ENCODE measurements at regions not wholly inside any gene's neighbourhood (a gene's known extent, or its start where the extent isn't known, plus 50 kb on each side); places are given as distances from the start of the nearest gene placed in this dataset.
A peak's percentile ranks its signal among the peaks of the same experiment; 100 is the strongest.

- H3K36me3 Mint-ChIP-seq: peaks cover 0 to 6% (median 0%) of the 10 kb centered on the region in 3 donors
- POLR2A ChIA-PET: no interaction called here
- H3K27me3 Mint-ChIP-seq: peaks cover 9 to 25% (median 11%) of the 10 kb centered on the region in 5 donors
- no peak for ATAC-seq
- no peak for DNase-seq
- H3K4me3 Mint-ChIP-seq: no peak overlapping the region
- peaks cover 2 to 9% (median 6%) of the 10 kb centered on the region in 4 donors for H3K4me1 Mint-ChIP-seq
- peaks cover 0 to 10% (median 0%) of the 10 kb centered on the region in 9 donors for H3K9me3 Mint-ChIP-seq
- no peak overlapping the region for H3K27ac Mint-ChIP-seq
Measured at GRCh38 chr10:78873413-78873812, 195.4 kb upstream of the ZMIZ1 start.

- peaks cover 1 to 9% (median 6%) of the 10 kb centered on the region in 4 donors for H3K4me1 Mint-ChIP-seq
- ATAC-seq (no peak), DNase-seq (no peak)
- H3K36me3 Mint-ChIP-seq: peaks cover 0 to 18% (median 3%) of the 10 kb centered on the region in 3 donors
- no peak overlapping the region for H3K4me3 Mint-ChIP-seq
- H3K27ac Mint-ChIP-seq: no peak overlapping the region
- peaks cover 5 to 25% (median 11%) of the 10 kb centered on the region in 9 donors for H3K9me3 Mint-ChIP-seq
- H3K27me3 Mint-ChIP-seq: peaks cover 4 to 18% (median 17%) of the 10 kb centered on the region in 5 donors
- POLR2A ChIA-PET: no interaction called here
Measured at GRCh38 chr10:78875331-78875877, 193.4 kb upstream of the ZMIZ1 start.

- Mint-ChIP-seq H3K9me3 (peaks cover 5 to 29% (median 12%) of the 10 kb centered on the region in 9 donors), H3K27ac (peak overlapping the region in 1 of 10 donors; percentile 1), H3K36me3 (peaks cover 0 to 21% (median 6%) of the 10 kb centered on the region in 3 donors), H3K4me1 (peaks cover 1 to 9% (median 6%) of the 10 kb centered on the region in 4 donors), H3K4me3 (no peak overlapping the region), H3K27me3 (peaks cover 6 to 19% (median 15%) of the 10 kb centered on the region in 5 donors)
- POLR2A ChIA-PET: no interaction called here
- ATAC-seq (no peak), DNase-seq (no peak)
Measured at GRCh38 chr10:78875932-78876331, 192.8 kb upstream of the ZMIZ1 start.

- no peak for ATAC-seq
Measured at GRCh38 chr10:78876449-78876848, 192.3 kb upstream of the ZMIZ1 start.

GRCh38 chr10:78879621-78880020 lies 189.1 kb upstream of the ZMIZ1 start:
- Mint-ChIP-seq H3K36me3 (peaks cover 0 to 26% (median 6%) of the 10 kb centered on the region in 3 donors), H3K27me3 (peaks cover 4 to 12% (median 11%) of the 10 kb centered on the region in 5 donors), H3K27ac (no peak overlapping the region), H3K9me3 (peaks cover 8 to 56% (median 16%) of the 10 kb centered on the region in 9 donors), H3K4me1 (peaks cover 0 to under 1% (median 0%) of the 10 kb centered on the region in 4 donors), H3K4me3 (no peak overlapping the region)
- POLR2A ChIA-PET: no interaction called here
- DNase-seq (no peak), ATAC-seq (no peak)

More at GRCh38 chr10:78876449-78876848, 192.3 kb upstream of the ZMIZ1 start:
- POLR2A ChIA-PET: no interaction called here
- Mint-ChIP-seq H3K27ac (peak overlapping the region in 1 of 10 donors; percentile 1), H3K9me3 (peaks cover 5 to 34% (median 12%) of the 10 kb centered on the region in 9 donors), H3K4me3 (no peak overlapping the region), H3K27me3 (peaks cover 6 to 17% (median 12%) of the 10 kb centered on the region in 5 donors), H3K36me3 (peaks cover 0 to 21% (median 6%) of the 10 kb centered on the region in 3 donors), H3K4me1 (peaks cover 1 to 9% (median 6%) of the 10 kb centered on the region in 4 donors)
- no peak for DNase-seq

- H3K36me3 Mint-ChIP-seq: peaks cover 0 to 20% (median 0%) of the 10 kb centered on the region in 3 donors
Measured at GRCh38 chr10:78886129-78886528, 182.6 kb upstream of the ZMIZ1 start.

GRCh38 chr10:78889536-78890063 lies 179.2 kb upstream of the ZMIZ1 start:
- Mint-ChIP-seq H3K27me3 (peaks cover 0 to 4% (median 0%) of the 10 kb centered on the region in 5 donors), H3K4me3 (no peak overlapping the region), H3K27ac (no peak overlapping the region), H3K36me3 (peaks cover 0 to 15% (median 0%) of the 10 kb centered on the region in 3 donors), H3K4me1 (peaks cover 4 to 9% (median 7%) of the 10 kb centered on the region in 4 donors), H3K9me3 (peaks cover 0 to 21% (median 14%) of the 10 kb centered on the region in 9 donors)
- DNase-seq: no peak
- POLR2A ChIA-PET: no interaction called here
- ATAC-seq: no peak

More at GRCh38 chr10:78886129-78886528, 182.6 kb upstream of the ZMIZ1 start:
- Mint-ChIP-seq H3K27ac (no peak overlapping the region), H3K4me3 (no peak overlapping the region), H3K27me3 (peaks cover 0 to 11% (median 2%) of the 10 kb centered on the region in 5 donors), H3K4me1 (no peaks in the 10 kb centered on the region), H3K9me3 (peaks cover 3 to 46% (median 18%) of the 10 kb centered on the region in 9 donors)
- DNase-seq (no peak), ATAC-seq (no peak)
- POLR2A ChIA-PET: no interaction called here

- Mint-ChIP-seq H3K36me3 (peaks cover 0 to 9% (median 0%) of the 10 kb centered on the region in 3 donors), H3K27me3 (peaks cover 0 to 4% (median 0%) of the 10 kb centered on the region in 5 donors), H3K9me3 (peaks cover 0 to 14% (median 10%) of the 10 kb centered on the region in 9 donors), H3K4me1 (peaks cover 4 to 9% (median 7%) of the 10 kb centered on the region in 4 donors), H3K4me3 (no peak overlapping the region), H3K27ac (no peak overlapping the region)
- POLR2A ChIA-PET: interaction anchor here (0.7 kb wide), 1 partner anchor 844 kb away, joined by 6 read pairs; no protein-coding TSS in a partner anchor
- no peak for ATAC-seq
- DNase-seq: no peak
Measured at GRCh38 chr10:78890506-78890905, 178.3 kb upstream of the ZMIZ1 start.

GRCh38 chr10:78891741-78892140 lies 177.0 kb upstream of the ZMIZ1 start:
- peaks cover 4 to 9% (median 7%) of the 10 kb centered on the region in 4 donors for H3K4me1 Mint-ChIP-seq
- DNase-seq (no peak), ATAC-seq (no peak)
- no peak overlapping the region for H3K4me3 Mint-ChIP-seq
- no peaks in the 10 kb centered on the region for H3K36me3 Mint-ChIP-seq
- H3K27ac Mint-ChIP-seq: no peak overlapping the region
- H3K9me3 Mint-ChIP-seq: peaks cover 0 to 4% (median under 1%) of the 10 kb centered on the region in 9 donors
- POLR2A ChIA-PET: no interaction called here
- H3K27me3 Mint-ChIP-seq: peaks cover 0 to 4% (median 0%) of the 10 kb centered on the region in 5 donors

GRCh38 chr10:78892338-78893176 lies 176.2 kb upstream of the ZMIZ1 start:
- H3K36me3 Mint-ChIP-seq: no peaks in the 10 kb centered on the region
- POLR2A ChIA-PET: no interaction called here
- peak overlapping the region in 1 of 10 donors; percentile 52 for H3K27ac Mint-ChIP-seq
- no peak overlapping the region for H3K4me3 Mint-ChIP-seq
- ATAC-seq (no peak), DNase-seq (peak in 1 of 10 donors; percentile 10)
- peaks cover 0 to 2% (median 0%) of the 10 kb centered on the region in 9 donors for H3K9me3 Mint-ChIP-seq
- peaks cover 0 to 4% (median 0%) of the 10 kb centered on the region in 5 donors for H3K27me3 Mint-ChIP-seq
- peaks cover 4 to 9% (median 7%) of the 10 kb centered on the region in 4 donors for H3K4me1 Mint-ChIP-seq

- H3K4me3 Mint-ChIP-seq: no peak overlapping the region
- no peak for ATAC-seq
- peaks cover 4 to 9% (median 7%) of the 10 kb centered on the region in 4 donors for H3K4me1 Mint-ChIP-seq
- peak overlapping the region in 1 of 10 donors; percentile 21 for H3K27ac Mint-ChIP-seq
- peaks cover 0 to 4% (median 0%) of the 10 kb centered on the region in 5 donors for H3K27me3 Mint-ChIP-seq
- no peak for DNase-seq
- POLR2A ChIA-PET: no interaction called here
- no peaks in the 10 kb centered on the region for H3K36me3 Mint-ChIP-seq
- peaks cover 0 to 2% (median 0%) of the 10 kb centered on the region in 9 donors for H3K9me3 Mint-ChIP-seq
Measured at GRCh38 chr10:78893217-78893616, 175.5 kb upstream of the ZMIZ1 start.

- H3K27me3 Mint-ChIP-seq: peaks cover 0 to 4% (median 0%) of the 10 kb centered on the region in 5 donors
- H3K4me3 Mint-ChIP-seq: no peak overlapping the region
- POLR2A ChIA-PET: no interaction called here
- H3K9me3 Mint-ChIP-seq: peaks cover 0 to 1% (median 0%) of the 10 kb centered on the region in 9 donors
- H3K27ac Mint-ChIP-seq: peak overlapping the region in 4 of 10 donors; percentile 6 to 61 (median 30)
- peaks cover 4 to 9% (median 7%) of the 10 kb centered on the region in 4 donors for H3K4me1 Mint-ChIP-seq
- H3K36me3 Mint-ChIP-seq: no peaks in the 10 kb centered on the region
- no peak for DNase-seq
- no peak for ATAC-seq
Measured at GRCh38 chr10:78894089-78894840, 174.5 kb upstream of the ZMIZ1 start.
